LHCN-M2 (cell line): ENCODE measurements at regions not wholly inside any gene's neighbourhood (a gene's known extent, or its start where the extent isn't known, plus 50 kb on each side); places are given as distances from the start of the nearest gene placed in this dataset.
"Not testable (repeated sequence)": the region's sequence is repeated elsewhere in the genome, so short reads cannot be mapped to it uniquely, and the experiment has no call there.

Source experiments
- DNase-seq: peaks from one replicate; pipeline ENCODE4 v3.0.0-alpha.2; 2012; ENCODE audit warnings: low read depth

- no peak for DNase-seq
These were observed 429.4 kb upstream of the TMTC1 start for GRCh38 chr12:30213166-30213565.

- no peak for DNase-seq
These were observed 428.0 kb upstream of the TMTC1 start for GRCh38 chr12:30211743-30212142.

- no peak for DNase-seq
These were observed 420.2 kb upstream of the TMTC1 start for GRCh38 chr12:30203981-30204380.

GRCh38 chr12:30202521-30203254, 418.9 kb upstream of the TMTC1 start:
- no peak for DNase-seq

- DNase-seq: no peak
These were observed 417.8 kb upstream of the TMTC1 start for GRCh38 chr12:30201301-30202160.

- no peak for DNase-seq
These were observed 417.1 kb upstream of the TMTC1 start for GRCh38 chr12:30200864-30201263.

- peak; percentile 33 for DNase-seq
These were observed 413.8 kb upstream of the TMTC1 start for GRCh38 chr12:30197392-30198057.

- no peak for DNase-seq
These were observed 408.1 kb upstream of the TMTC1 start for GRCh38 chr12:30191696-30192455.

GRCh38 chr12:30188602-30189326, 405.0 kb upstream of the TMTC1 start:
- no peak for DNase-seq

- no peak for DNase-seq
These were observed 403.7 kb upstream of the TMTC1 start for GRCh38 chr12:30187426-30187825.

- no peak for DNase-seq
These were observed 397.6 kb upstream of the TMTC1 start for GRCh38 chr12:30181334-30181733.

GRCh38 chr12:30180602-30181001, 396.9 kb upstream of the TMTC1 start:
- DNase-seq: no peak

GRCh38 chr12:30178916-30179315, 395.2 kb upstream of the TMTC1 start:
- DNase-seq: no peak

- no peak for DNase-seq
These were observed 386.3 kb upstream of the TMTC1 start for GRCh38 chr12:30169839-30170591.

GRCh38 chr12:30166006-30166795, 382.5 kb upstream of the TMTC1 start:
- DNase-seq: no peak

GRCh38 chr12:30164382-30165318, 380.9 kb upstream of the TMTC1 start:
- no peak for DNase-seq

- DNase-seq: not testable (repeated sequence)
These were observed 373.1 kb upstream of the TMTC1 start for GRCh38 chr12:30156833-30157232.
